Esophagus squamous epithelium (tissue), 5 donors: ENCODE measurements at regions not wholly inside any gene's neighbourhood (a gene's known extent, or its start where the extent isn't known, plus 50 kb on each side); places are given as distances from the start of the nearest gene placed in this dataset.
"Not testable (repeated sequence)": the region's sequence is repeated elsewhere in the genome, so short reads cannot be mapped to it uniquely, and the experiment has no call there.

Experiments used
- DNase-seq: peaks from one replicate; lab custom pipeline; 2025; lab: John Stamatoyannopoulos, UW
- H3K27ac ChIP-seq, 4 donors: fragments of 200-600 bp; sonication (generic); one replicate each; pipeline ENCODE4 v1.5.1; 2016 to 2019; ENCODE audit warnings: mild to moderate bottlenecking in 1 of 4
- H3K27me3 ChIP-seq, 4 donors: fragments of 200-600 bp; sonication (generic); 1 replicate in 3 of 4; 2 replicates in 1 of 4; pipeline versions ENCODE4 v1.5.1 to v1.6.0; 2017 to 2021; ENCODE audit warnings: antibody characterized with exemption in 1 of 4
- H3K36me3 ChIP-seq, 3 donors: fragments of 200-600 bp; sonication (generic); one replicate each; pipeline ENCODE4 v1.5.1; 2016 to 2019
- H3K4me1 ChIP-seq, 3 donors: fragments of 200-600 bp; sonication (generic); one replicate each; pipeline ENCODE4 v1.5.1; 2017 to 2019
- H3K4me3 ChIP-seq, 4 donors: fragments of 200-600 bp; sonication (generic); 1 replicate in 3 of 4; 2 replicates in 1 of 4; pipeline ENCODE4 v1.5.1; 2016 to 2019; ENCODE audit warnings: mild to moderate bottlenecking in 2 of 4, moderate library complexity in 1 of 4
- H3K9me3 ChIP-seq, 3 donors: fragments of 200-600 bp; sonication (generic); one replicate each; pipeline ENCODE4 v1.5.1; 2016 to 2019
- CTCF ChIP-seq, 6 experiments: fragments of 450-650 bp in 4 of 6; fragments of 200-600 bp in 2 of 6; sonication (generic) in 2 of 6; IDR thresholded peaks; one replicate each; pipeline ENCODE4 v1.5.1; 2016 to 2019; ENCODE audit warnings: antibody characterized with exemption in 6 of 6, mild to moderate bottlenecking in 4 of 6, moderate library complexity in 4 of 6
- POLR2A ChIP-seq, 4 donors: fragments of 450-650 bp; IDR thresholded peaks; one replicate each; pipeline ENCODE4 v1.6.1; 2017; ENCODE audit warnings: antibody characterized with exemption in 4 of 4, mild to moderate bottlenecking in 4 of 4, moderate library complexity in 3 of 4
- WGBS, 2 donors: methylation state at CpG; one replicate each; pipeline ENCODE4 v1.1.5; 2018; 5-methylcytosine and 5-hydroxymethylcytosine counted together
- intact Hi-C: fragments of 100-400 bp; cut with DNase I; formaldehyde crosslinking; loops from one replicate; pipeline ENCODE4 v1.15.0; 2022
- donor health status: DM: yes; HTN: yes; CAD: no.

- DNase-seq, result no peak
- Histone ChIP-seq H3K9me3 (no peaks in the 10 kb centered on the region), H3K27me3 (no peaks in the 10 kb centered on the region), H3K4me3 (no peak overlapping the region), H3K27ac (no peak overlapping the region), H3K36me3 (no peaks in the 10 kb centered on the region), H3K4me1 (no peaks in the 10 kb centered on the region)
- WGBS, 2 donors, result 67 to 76% methylated on average over 4 of the region's 4 CpGs
- TF ChIP-seq POLR2A (IDR thresholded peaks at IDR 0.05) (no peak), CTCF (IDR thresholded peaks at IDR 0.05) (no peak)
- intact Hi-C loops, result no loop called here
Measured at GRCh38 chr1:186255266-186255665, 119.8 kb downstream of the TPR start.

GRCh38 chr1:186250529-186250928, 124.5 kb downstream of the TPR start:
- Histone ChIP-seq H3K4me3 (no peak overlapping the region), H3K27ac (no peak overlapping the region), H3K4me1 (no peaks in the 10 kb centered on the region), H3K27me3 (no peaks in the 10 kb centered on the region), H3K9me3 (no peaks in the 10 kb centered on the region), H3K36me3 (no peaks in the 10 kb centered on the region)
- WGBS, 2 donors, result 90 to 100% methylated on average over 1 of the region's 1 CpG
- no peak for TF ChIP-seq CTCF (IDR thresholded peaks at IDR 0.05)
- TF ChIP-seq POLR2A (IDR thresholded peaks at IDR 0.05), result no peak
- intact Hi-C loops, result no loop called here
- no peak for DNase-seq

- DNase-seq, H3K9me3 ChIP-seq, H3K36me3 ChIP-seq, H3K27ac ChIP-seq, H3K4me1 ChIP-seq, H3K4me3 ChIP-seq, H3K27me3 ChIP-seq, intact Hi-C loops: not testable (repeated sequence)
- WGBS, 2 donors, result 0% methylated on average over 1 of the region's 1 CpG
Measured at GRCh38 chr1:186248608-186249007, 126.4 kb downstream of the TPR start.

GRCh38 chr1:186244825-186245224, 130.2 kb downstream of the TPR start:
- no peak for DNase-seq
- H3K36me3 ChIP-seq, result no peaks in the 10 kb centered on the region
- TF ChIP-seq CTCF (IDR thresholded peaks at IDR 0.05), result peak in 1 of 6 experiments; percentile 23
- TF ChIP-seq POLR2A (IDR thresholded peaks at IDR 0.05), result no peak
- no peak overlapping the region for H3K4me3 ChIP-seq
- H3K9me3 ChIP-seq, result no peaks in the 10 kb centered on the region
- intact Hi-C loops, result no loop called here
- WGBS, 2 donors, result 69 to 100% methylated on average over 2 to 6 of the region's 6 CpGs
- no peak overlapping the region for H3K27ac ChIP-seq
- H3K27me3 ChIP-seq, result no peaks in the 10 kb centered on the region
- no peaks in the 10 kb centered on the region for H3K4me1 ChIP-seq
